Glomerular visceral epithelial cell (primary cell): ENCODE measurements at regions not wholly inside any gene's neighbourhood (a gene's known extent, or its start where the extent isn't known, plus 50 kb on each side); places are given as distances from the start of the nearest gene placed in this dataset.
"Not testable (repeated sequence)": the region's sequence is repeated elsewhere in the genome, so short reads cannot be mapped to it uniquely, and the experiment has no call there.

Experiments
- DNase-seq: peaks from one replicate; pipeline ENCODE4 v3.0.0-alpha.2; 2016; ENCODE audit errors: extremely low spot score

DNA sequence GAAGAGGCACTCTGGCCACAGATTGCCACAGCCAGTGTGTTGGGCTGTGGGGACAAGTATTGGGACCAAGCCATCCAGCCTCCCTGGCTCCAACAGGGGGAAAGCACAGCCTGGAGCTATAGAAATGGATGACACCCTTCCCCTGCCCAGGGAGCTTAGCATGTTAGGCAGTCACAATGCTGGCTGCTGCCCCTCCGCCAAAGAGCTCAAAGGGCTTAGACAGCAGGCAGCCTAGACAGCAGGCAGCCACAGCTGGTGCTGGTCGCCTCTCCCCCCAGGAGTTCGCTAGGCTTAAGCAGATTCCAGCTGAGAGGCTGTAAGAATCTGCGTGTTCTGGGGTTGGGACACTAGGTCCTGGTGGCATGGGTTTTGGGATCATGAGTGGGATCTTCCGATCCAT is 94.5 kb upstream of the MXRA5 start:
- no peak for DNase-seq

DNA sequence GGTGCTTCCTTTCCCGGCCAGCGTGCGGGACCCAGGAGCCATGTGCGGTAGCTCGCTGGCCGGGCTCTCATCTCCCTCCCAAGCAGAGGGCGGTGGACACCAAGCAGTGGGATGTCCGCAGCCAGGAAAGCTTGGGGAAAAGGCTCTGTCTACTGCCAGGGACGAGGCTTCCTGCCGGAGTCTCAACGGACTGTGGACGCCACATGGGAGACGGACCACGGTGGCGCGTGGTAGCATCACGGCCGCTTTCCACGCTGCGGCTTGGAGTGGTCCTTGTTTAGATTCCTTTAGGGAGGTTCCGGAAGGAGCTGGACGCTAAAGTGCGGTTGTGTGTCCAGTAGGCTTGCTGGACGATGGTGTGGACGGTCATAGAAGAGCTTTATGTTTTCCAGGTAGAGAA is 89.5 kb upstream of the MXRA5 start:
- DNase-seq, result not testable (repeated sequence)

DNA sequence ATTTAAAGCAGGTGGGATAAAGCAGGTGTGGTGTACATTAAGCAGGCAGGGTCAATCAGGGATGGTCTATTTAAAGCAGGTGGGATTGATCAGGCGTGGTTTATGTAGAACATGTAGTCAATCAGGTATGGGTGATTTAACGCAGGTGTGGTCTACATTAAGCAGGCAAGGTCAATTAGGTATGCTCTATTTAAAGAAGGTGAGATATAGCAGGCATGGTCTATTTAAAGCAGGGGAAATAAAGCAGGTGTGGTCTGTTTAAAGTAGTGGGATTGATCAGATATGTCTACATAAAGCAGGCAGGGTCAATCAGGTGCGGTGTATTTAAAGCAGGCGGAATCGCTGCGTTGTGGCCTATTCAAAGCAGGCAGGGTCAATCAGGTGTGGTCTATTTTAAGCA is 88.6 kb upstream of the MXRA5 start:
- no peak for DNase-seq

GRCh38 chrX:3428792-3429191 is 82.3 kb upstream of the MXRA5 start:
- DNase-seq, result no peak

GRCh38 chrX:3426552-3426951 is 80.1 kb upstream of the MXRA5 start:
- DNase-seq, result no peak

DNA sequence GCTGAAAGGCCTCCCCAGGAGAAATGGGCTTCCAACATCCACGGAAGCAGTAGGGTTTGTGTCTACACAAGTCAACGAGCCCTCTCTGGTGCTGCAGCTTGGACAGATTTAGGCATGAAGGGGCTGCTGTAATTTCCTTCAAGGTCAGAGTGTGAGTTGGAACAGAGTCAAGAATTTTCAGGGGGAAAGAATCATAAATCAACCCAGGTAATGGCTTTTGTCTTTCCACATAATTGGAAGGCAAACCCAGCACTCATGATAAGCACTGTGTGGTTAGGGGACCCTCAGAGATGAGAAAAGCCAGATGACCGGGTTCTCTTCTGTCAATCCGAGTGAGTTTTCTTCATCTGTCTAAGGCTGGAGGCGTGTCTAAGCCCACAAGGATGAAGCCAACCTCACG is 78.6 kb upstream of the MXRA5 start:
- no peak for DNase-seq

GRCh38 chrX:3420316-3420715 is 73.9 kb upstream of the MXRA5 start:
- DNase-seq, result no peak

DNA sequence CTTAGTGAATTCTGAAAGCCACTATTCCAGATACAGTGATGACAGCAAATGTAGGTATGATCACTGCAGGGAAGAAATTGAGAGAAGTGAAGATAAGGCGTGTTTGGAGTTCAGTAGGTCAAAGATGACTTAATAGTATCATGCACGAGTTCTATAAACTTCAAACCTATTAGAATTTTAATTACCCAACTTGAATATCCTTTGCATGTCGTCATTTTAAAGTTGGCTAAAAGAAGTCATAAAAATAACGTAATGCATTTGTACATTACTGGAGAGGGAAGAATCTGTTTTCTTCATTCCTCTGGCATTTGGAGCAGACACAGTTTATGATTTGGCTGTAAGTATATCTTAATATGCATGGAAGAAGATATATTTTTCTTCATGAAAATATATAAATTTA is 68.6 kb upstream of the MXRA5 start:
- DNase-seq, result no peak

DNA sequence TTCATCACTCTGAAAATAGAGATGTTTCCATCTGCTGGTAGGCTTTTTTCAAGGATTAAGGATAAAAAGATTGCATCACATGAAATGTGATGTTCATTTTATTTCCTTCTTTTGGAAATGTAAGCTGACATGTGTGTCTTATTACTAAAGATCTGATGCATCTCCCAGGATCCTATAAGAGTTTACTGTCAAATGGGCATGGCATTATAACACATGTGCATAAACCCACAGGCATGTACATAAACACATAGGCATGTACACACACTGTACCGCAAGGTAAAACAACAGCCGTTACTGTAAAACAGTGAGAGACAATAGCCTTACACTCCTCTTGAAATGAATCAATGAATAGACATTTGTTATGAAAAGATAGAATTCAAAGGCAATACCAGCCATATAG is 65.2 kb upstream of the MXRA5 start:
- not testable (repeated sequence) for DNase-seq

GRCh38 chrX:3409936-3410335 is 63.5 kb upstream of the MXRA5 start:
- DNase-seq, result not testable (repeated sequence)

DNA sequence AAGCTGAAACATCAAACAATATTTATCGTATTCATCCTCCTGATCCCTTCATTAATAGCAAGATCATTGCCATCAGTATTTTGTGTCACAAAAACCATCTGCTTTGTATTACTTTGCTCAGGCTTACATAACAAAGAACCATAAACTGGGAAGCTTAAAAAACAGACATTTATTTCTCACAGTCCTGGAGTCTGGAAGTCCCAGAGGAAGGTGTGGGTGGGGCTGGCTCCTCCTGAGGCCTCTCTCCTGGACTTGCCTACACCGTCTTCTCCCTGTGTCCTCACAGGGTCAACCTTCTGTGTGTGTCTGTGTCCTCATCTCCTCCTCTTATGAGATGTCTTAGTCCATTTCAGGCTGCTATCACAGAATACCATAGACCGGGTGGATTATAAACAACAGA is 61.3 kb upstream of the MXRA5 start:
- DNase-seq, result no peak

DNA sequence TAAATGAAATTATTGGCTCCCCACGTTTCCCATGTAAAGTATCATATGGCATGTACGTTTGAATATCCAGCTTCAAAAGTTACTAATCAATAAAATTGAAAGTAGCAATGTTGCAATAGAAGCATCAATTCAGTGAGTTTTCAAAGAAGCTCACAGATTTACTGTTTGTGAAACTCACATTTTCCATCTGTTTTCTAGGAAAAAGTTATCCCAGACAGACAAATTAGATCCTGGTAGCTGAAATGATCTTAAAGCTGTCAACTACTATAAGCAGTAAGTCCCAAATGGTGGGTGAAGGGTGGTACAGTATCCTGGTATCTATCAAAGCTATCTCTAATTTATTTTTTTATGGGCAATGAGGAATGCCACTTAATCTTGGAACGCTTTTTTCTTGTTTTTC is 60.7 kb upstream of the MXRA5 start:
- DNase-seq, result no peak

GRCh38 chrX:3403748-3404147 is 57.3 kb upstream of the MXRA5 start:
- DNase-seq, result no peak
